ENCODE measurements at regions not wholly inside any gene's neighbourhood (a gene's known extent, or its start where the extent isn't known, plus 50 kb on each side); places are given as distances from the start of the nearest gene placed in this dataset.

GRCh38 chr4:96145601-96146000 lies 305.7 kb downstream of the PDHA2 start:
- H3K27me3 ChIP-seq, result no peaks in the 10 kb centered on the region
- no peaks in the 10 kb centered on the region for H3K4me1 ChIP-seq
- H3K9me3 ChIP-seq, result no peaks in the 10 kb centered on the region
- H3K27ac ChIP-seq, result no peak overlapping the region
- intact Hi-C loops (cut with DNase I), result no loop called here
- no peak overlapping the region for H3K9ac ChIP-seq (ENCODE audit: low read depth in 2 of 2, low read length in 2 of 2)
- no peaks in the 10 kb centered on the region for H3K36me3 ChIP-seq
- no peak for DNase-seq
- no peak for TF ChIP-seq CTCF (IDR thresholded peaks at IDR 0.05)
- no peak overlapping the region for H3K4me3 ChIP-seq

DNA sequence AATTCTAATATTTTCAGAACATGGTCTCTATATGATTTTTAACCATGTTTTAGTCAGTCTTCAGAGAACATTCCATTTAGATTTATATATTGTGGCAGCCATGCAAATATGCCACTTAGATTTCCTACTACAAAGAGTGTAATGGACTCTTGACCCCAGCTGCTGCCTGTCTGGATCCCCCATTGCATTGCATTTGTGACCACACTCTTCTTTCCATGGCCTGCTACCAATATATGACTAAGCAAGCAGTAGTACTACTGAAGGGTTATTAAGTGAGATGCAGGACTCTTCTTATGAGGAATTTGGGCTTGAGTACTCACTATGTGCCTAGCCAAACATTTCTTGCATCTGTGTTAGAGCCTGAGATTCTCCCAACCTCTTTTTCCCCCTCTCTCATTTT lies 306.8 kb downstream of the PDHA2 start:
- H3K4me3 ChIP-seq, result no peak overlapping the region

GRCh38 chr4:96149894-96150293 lies 310.0 kb downstream of the PDHA2 start:
- no peaks in the 10 kb centered on the region for H3K36me3 ChIP-seq
- H3K9ac ChIP-seq (ENCODE audit: low read depth in 2 of 2, low read length in 2 of 2), result no peak overlapping the region
- no peak for TF ChIP-seq CTCF (IDR thresholded peaks at IDR 0.05)
- no peak overlapping the region for H3K4me3 ChIP-seq
- DNase-seq, result no peak
- H3K27me3 ChIP-seq, result no peaks in the 10 kb centered on the region
- H3K27ac ChIP-seq, result no peak overlapping the region
- no peaks in the 10 kb centered on the region for H3K9me3 ChIP-seq
- intact Hi-C loops (cut with DNase I), result no loop called here
- no peaks in the 10 kb centered on the region for H3K4me1 ChIP-seq

More for the DNA sequence above, 306.8 kb downstream of the PDHA2 start:
- H3K36me3 ChIP-seq, result no peaks in the 10 kb centered on the region
- intact Hi-C loops (cut with DNase I), result no loop called here
- no peaks in the 10 kb centered on the region for H3K4me1 ChIP-seq
- TF ChIP-seq CTCF (IDR thresholded peaks at IDR 0.05), result no peak
- H3K27me3 ChIP-seq, result no peaks in the 10 kb centered on the region
- no peak for DNase-seq
- no peak overlapping the region for H3K9ac ChIP-seq (ENCODE audit: low read depth in 2 of 2, low read length in 2 of 2)
- H3K9me3 ChIP-seq, result no peaks in the 10 kb centered on the region
- H3K27ac ChIP-seq, result no peak overlapping the region

DNA sequence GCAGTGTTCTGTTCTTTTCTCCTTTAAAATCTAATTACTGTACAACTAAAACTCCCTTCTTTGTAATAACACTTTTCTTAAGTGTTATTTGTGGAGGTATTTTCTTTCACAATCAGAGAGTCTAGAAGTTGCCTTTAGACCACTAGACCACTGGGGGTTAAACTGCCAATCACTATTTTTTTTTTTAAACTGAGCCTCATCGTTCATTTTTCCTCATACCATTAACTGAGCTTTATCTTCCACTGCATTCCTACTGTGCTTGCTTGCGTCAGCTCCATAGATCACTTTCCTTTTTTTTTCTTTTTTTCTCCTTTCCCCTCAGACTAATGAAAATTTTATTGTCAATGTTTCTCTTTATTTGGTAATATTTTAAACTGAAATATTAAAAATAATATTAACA lies 310.6 kb downstream of the PDHA2 start:
- Histone ChIP-seq H3K27me3 (no peaks in the 10 kb centered on the region), H3K27ac (no peak overlapping the region), H3K36me3 (no peaks in the 10 kb centered on the region), H3K4me3 (no peak overlapping the region), H3K4me1 (no peaks in the 10 kb centered on the region), H3K9me3 (no peaks in the 10 kb centered on the region), H3K9ac (ENCODE audit: low read depth in 2 of 2, low read length in 2 of 2) (no peak overlapping the region)
- intact Hi-C loops (cut with DNase I), result no loop called here
- no peak for DNase-seq
- no peak for TF ChIP-seq CTCF (IDR thresholded peaks at IDR 0.05)

- TF ChIP-seq CTCF (IDR thresholded peaks at IDR 0.05), result no peak
- Histone ChIP-seq H3K27me3 (no peaks in the 10 kb centered on the region), H3K36me3 (no peaks in the 10 kb centered on the region), H3K9me3 (no peaks in the 10 kb centered on the region), H3K4me3 (no peak overlapping the region), H3K4me1 (no peaks in the 10 kb centered on the region), H3K9ac (ENCODE audit: low read depth in 2 of 2, low read length in 2 of 2) (no peak overlapping the region), H3K27ac (no peak overlapping the region)
- intact Hi-C loops (cut with DNase I), result no loop called here
- no peak for DNase-seq
Measured at GRCh38 chr4:96152824-96153223, 312.9 kb downstream of the PDHA2 start.

GRCh38 chr4:96154676-96155075 lies 314.8 kb downstream of the PDHA2 start:
- no peaks in the 10 kb centered on the region for H3K27me3 ChIP-seq
- no peaks in the 10 kb centered on the region for H3K9me3 ChIP-seq
- no peak overlapping the region for H3K4me3 ChIP-seq
- intact Hi-C loops (cut with DNase I), result no loop called here
- DNase-seq, result no peak
- H3K9ac ChIP-seq (ENCODE audit: low read depth in 2 of 2, low read length in 2 of 2), result no peak overlapping the region
- TF ChIP-seq CTCF (IDR thresholded peaks at IDR 0.05), result no peak
- no peak overlapping the region for H3K27ac ChIP-seq
- H3K4me1 ChIP-seq, result no peaks in the 10 kb centered on the region
- no peaks in the 10 kb centered on the region for H3K36me3 ChIP-seq
